NCI-H1105 treated with DMSO at 0.1 percent for 48 hours (cell line): ENCODE measurements at regions not wholly inside any gene's neighbourhood (a gene's known extent, or its start where the extent isn't known, plus 50 kb on each side); places are given as distances from the start of the nearest gene placed in this dataset.
"Not testable (repeated sequence)": the region's sequence is repeated elsewhere in the genome, so short reads cannot be mapped to it uniquely, and the experiment has no call there.

Experiments used
- DNase-seq: peaks from one replicate; lab custom pipeline; 2025; lab: John Stamatoyannopoulos, UW

DNA sequence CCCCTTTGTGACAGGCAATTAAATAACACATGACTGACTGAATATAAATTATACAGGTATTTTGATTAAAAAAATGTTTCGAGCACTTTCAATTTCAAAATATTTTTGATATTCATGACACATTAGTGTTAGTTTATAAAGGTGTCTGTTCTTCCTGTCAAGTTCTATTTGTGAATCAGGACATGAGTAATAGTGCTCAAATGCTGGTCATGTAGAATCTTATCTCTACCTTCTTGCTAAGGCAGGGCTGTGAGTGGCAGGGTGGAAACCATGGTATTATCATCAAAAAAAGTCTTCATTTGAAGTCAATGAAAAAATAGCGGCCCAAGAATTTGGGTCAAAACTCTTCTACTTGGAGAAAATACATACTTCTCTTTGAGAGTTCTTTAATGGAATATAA lies 250.2 kb downstream of the DACT1 start:
- DNase-seq, result no peak

DNA sequence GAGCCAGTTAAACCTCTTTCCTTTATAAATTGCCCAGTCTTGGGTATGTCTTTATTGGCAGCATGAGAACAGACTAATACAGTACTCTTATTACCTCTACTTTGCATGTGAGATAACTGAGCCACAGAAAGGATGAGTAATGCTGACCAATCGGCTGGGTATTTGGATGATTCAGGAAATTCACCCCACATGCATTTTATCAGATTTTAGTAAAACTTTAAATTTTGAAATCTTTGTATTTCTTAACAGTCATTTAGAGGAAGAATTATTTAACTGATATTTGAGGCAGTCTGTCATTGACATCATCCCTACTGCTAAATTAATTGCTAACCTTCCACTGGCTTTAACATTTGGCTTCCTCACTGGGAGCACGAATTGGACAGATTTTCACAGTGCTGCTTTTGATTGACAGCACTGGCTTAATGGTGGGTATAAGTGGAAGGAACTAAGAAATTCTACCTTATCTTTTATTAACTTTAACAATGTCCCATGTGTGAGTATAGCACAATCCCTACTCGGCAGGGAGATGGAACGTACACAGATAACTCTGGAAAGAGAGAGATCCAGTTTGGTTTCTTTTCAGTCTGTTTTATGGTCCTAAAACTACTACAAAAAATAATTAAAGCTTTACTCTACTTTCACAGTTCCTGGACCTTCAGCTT lies 261.0 kb downstream of the DACT1 start:
- no peak for DNase-seq

DNA sequence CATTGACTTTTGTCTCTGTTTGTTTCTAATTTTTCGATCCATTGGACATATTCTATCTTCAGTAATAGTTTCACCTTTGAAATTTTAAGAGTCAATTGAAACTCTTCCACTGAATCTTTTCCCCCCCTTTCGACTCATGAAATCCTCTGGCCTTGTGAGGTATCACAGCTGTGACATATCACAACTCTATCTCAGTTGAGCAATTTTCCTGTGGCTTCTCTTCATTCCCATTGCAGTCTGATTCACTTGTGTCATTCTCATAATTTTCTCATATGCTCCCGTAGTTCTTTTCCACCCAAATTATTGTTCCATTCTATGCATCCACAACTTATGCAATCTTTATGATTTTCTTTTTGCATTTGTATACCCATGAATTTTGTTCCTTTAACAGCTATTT lies 261.6 kb downstream of the DACT1 start:
- DNase-seq, result no peak

DNA sequence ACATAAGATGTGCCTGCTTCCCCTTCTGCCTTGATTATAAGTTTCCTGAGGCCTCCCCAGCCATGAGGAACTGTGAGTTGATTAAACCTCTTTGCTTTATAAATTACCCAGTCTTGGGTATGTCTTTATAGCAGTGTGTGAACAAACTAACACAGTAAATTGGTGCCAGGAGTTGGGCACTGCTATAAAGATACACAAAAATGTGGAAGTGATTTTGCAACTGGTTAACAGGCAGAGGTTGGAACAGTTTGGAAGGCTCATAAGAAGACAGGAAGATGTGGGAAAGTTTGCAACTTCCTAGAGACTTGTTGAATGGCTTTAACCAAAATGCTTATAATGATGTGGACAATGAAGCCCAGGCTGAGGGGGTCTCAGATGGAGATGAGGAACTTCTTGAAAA lies 264.1 kb downstream of the DACT1 start:
- DNase-seq, result no peak

DNA sequence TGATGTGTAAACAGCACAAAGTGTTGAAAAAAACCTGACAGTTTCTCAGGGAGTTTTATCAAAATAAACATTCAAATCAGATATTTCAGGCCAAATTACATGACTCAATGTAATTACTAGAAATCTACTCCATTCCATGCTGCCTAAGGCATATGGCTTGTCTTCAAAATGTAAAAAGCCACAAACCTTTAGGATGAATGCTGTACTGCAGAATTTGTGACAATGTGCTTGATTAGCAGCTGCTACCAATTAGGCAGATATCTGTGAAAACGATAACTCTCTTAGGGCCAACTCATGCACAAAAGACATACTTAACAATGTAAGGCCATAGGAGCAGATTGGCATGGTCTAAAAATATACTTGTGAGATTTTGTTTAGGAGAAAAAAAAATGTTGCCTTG lies 267.0 kb downstream of the DACT1 start:
- DNase-seq, result no peak

DNA sequence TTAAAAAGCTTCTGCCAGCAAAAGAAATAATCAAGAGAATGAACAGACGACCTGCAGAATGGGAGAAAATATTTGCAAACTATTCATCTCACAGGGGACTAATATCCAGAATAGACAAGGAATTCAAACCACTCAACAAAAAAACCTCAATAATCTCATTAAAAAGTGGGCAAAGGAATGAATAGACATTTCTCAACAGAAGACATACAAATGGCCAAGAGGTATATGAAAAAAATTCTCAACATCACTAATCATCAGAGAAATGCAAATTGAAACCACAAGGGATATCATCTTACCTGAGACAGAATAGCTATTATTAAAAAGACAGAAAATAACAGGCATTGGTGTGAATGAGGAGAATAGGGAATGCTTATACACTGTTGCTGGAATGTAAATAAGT lies 270.0 kb downstream of the DACT1 start:
- DNase-seq, result no peak

DNA sequence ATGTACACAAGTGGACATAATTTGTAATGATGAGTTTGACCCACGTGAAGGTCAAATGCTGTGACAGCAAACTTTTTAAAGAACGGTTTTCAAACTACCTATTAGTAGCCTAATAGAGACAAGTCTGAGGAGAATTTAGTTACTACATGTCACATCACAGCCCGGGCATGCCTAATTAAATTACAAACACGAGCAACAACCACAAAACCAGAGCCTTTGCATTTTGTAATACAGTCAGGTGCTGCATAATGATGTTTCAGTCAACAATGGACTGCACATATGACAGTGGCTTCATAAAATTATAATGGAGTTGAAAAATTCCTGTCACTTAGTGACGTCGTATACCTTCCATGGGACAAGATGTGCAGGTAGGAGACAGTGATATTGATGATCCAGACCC lies 274.5 kb downstream of the DACT1 start:
- DNase-seq, result peak; percentile 39

DNA sequence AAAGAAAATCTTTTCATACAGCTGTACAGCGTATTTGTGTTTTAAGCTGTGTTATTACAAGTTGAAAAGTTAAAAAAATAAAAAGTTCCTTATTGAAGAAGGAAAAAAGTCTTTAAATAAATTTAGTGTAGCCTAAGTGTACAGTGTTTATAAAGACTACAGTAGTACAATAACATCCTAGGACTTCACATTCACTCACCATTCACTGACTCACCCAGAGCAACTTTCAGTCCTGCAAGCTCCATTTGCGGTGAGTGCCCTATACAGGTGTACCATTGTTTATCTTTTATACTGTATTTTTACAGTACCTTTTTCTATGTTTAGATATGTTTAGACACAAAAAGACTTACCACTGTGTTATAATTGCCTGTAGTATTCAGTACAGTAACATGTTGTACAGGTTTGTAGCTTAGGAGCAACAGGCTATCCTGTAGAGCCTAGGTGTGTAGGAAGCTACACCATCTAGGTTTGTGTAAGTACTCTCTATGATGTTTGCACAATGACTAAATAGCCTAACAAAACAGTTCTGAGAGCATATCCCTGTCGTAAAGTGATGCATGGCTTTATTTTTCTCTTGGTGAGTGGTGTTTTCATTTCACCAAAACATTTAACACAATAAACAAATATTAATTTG lies 275.2 kb downstream of the DACT1 start:
- no peak for DNase-seq

DNA sequence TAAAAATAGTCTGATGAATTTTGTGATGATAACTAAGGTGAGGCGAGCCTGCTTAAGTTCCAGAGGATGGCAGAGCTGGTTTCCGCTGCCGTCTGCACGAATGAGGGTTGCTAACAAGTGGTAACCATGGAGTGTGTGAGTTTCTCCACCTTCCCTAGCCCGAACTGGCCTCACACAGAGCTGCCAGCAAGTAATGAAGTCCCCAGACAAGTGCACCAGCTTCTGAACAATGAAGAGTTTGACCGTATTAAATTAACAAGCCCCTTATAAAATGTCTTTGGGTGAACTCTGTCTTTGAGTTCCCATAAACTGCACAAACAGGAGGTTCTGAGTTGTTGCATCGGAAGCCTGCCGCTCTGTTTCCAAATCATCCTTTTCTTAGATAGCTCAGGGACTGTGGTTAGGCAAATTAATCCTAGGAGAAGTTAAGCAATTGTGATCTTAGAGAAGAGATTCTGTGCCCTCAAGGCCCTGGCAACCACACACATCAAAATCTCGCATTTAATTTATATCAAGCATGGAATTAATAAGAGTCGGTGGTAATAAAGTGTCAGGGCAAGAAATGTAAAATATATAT lies 274.1 kb upstream of the DAAM1 start:
- no peak for DNase-seq

DNA sequence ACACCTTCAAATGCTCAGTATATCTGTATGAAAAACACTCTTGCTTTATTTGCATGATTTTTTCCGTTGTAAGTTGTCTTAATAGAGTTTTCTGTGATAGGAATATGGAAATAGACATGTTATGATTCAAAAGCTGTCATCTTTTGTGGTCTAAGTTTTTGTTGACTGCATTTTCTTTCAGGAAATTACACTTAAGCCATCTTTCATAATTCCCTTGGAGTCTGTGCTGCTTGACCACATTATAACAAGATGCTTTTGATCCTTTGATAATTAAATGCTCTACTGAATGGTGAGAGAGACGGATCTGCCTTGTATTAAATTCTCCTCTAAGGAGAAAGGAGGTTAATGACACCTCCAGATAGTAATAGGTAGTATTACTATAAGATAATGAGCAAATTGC lies 272.8 kb upstream of the DAAM1 start:
- DNase-seq, result no peak

DNA sequence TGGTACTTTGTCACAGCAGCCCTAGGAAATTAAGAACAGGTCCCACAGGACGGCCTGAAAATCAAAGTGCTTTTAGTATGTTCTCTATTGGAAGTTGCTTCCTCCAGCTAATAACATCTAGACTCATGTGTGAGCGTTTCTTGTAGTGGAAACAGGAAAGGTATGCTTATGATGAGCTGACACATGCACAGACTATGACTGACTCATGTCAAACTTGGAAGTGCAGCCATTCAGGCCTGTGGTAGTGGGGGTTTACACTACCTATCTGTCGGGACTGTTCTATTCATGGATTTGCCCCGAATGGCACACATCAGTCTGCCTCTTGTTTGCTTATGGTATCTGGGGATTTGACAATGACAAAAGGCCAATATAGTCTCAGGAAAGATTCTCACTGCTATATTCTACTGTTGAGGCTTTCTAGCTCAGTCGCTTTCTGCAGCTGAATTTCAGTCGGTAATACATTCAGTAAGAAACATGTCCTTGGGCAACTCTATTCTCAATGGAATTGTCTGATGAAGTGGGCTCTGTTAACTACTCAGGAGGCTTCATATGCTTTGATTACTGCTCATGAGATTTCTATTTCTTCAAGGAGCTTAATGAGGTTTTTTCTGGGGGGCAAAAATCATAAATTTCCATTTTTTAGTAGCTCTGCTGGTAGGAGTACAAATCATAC lies 270.3 kb upstream of the DAAM1 start:
- DNase-seq, result no peak

DNA sequence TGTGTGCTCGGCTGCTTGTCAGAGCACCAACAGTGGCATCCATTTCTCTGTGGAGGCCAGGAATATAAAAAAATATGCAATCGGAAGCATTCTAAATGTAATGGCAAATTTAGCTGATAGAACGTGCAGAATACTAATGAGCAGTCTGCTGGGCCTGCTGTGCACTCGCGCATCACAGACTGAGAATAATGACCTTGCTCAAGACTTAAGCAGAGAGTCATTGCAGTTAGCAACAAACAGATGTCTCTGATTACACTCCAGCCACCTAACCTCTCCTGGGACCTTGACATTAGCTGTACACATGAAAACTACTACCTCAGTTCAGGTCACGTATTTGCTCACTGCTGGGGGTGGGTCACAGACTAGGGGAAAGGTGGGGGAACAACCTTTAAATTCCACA lies 269.2 kb upstream of the DAAM1 start:
- DNase-seq, result no peak

DNA sequence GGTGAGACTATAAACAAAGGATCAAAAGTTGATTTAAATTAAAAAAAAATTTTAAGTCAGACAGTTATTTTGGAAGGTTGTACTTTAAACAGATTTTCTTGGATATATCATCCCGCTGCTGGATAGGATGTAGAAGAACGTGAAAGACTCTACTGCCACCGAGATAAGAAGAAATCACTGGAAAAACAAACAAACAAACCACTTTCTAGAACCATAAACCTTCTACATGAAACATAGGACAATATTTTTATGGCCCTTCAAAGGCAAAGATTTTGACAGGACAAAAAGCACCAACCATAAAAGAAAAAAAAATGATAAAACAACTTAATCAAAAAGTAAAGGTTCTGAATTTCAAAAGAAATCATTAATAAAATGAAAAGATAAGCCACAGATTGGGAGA lies 268.2 kb upstream of the DAAM1 start:
- no peak for DNase-seq

DNA sequence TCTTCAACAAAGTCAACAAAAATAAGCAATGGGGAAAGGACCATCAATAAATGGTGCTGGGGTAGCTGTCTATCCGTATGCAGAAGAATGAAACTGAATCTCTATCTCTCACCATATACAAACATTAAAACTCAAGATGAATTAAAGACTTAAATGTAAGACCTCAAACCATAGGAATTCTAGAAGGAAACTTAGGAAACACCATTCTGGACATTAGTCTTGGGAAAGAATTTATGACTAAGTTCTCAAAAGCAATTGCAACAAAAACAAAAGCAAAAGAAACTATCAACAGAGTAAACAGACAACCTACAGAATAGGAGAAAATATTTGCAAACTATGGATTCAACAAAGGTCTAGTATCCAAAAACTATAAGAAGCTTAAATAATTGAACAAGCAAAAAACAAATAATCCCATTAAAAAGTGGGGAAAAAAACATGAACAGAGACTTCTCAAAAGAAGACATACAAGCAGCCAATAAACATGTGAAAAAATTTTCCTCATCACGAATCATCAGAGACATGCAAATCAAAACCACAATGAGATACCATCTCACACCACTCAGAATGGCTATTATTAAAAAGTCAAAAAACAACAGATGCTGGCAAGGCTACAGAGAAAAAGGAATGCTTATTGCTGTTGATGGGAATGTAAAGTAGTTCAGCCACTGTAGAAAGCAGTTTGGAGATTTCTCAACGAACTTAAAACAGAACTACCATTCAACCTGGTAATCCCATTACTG lies 266.1 kb upstream of the DAAM1 start:
- DNase-seq, result not testable (repeated sequence)

DNA sequence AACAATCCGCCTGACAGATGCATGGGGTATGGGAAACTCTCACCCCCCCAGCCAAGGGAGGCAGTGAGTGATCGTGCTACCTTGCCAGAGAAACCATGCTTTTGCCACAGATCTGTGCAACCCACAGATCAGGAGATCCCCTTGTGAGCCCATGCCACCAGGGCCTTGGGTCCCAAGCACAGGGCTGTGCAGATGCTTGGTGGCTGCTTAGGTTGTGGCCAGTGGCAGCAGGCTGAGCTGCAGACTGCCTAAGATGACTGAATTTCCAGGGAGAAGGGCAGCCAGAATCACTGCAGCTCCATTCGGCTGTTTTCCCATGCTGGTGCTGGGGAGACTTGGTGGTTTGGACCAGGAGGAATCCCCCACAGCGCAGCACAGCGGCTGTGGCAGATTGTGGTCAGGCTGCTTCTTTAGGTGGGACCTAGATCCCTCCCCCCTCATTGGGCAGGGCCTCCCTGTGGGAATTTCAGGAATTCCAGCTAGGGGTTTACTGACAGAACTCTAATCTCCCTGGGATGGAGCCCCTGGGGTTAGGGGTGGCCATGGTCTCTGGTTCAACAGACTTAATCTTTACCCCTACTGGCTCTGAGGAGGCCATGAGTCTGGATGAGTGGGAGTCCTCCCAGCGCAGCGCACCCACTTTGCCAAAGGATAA lies 264.6 kb upstream of the DAAM1 start:
- DNase-seq, result no peak

DNA sequence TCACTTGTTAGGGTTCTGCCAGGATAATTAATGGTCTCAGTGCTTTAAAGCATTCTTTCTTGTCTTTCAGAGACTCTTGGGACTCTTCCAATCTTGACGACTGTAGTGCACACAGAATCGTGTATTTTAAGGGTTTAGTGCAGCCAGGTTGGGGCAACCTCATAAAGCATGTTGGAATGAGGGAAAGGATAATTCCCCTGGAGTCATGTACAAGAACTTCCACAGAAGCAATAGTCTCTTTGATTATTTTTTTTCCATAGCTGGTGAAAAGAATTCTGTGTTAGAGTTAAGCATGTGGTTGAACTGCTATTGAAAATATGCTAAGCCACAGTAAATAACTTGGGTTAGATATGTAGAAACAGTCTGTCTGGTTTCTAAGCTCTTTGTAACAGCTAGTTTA lies 246.8 kb upstream of the DAAM1 start:
- no peak for DNase-seq

DNA sequence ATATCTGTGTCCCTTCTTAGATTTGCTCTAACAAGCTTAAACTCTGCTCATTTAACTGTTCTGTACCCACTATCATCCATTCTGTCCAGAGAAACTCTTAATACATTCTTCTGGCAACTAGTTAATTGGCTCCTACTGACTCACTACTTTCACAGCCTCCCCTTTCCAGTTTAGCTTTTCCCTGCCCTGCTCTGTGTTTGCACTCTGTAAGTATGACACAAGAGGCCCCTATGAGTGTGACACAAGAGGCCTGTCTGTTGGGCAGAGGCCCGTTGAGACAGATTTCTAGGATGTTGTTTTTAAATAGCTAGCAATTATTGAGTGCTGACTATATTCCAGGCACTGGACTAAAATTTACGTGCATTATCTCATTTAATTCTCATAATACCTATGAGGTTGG lies 246.0 kb upstream of the DAAM1 start:
- no peak for DNase-seq

DNA sequence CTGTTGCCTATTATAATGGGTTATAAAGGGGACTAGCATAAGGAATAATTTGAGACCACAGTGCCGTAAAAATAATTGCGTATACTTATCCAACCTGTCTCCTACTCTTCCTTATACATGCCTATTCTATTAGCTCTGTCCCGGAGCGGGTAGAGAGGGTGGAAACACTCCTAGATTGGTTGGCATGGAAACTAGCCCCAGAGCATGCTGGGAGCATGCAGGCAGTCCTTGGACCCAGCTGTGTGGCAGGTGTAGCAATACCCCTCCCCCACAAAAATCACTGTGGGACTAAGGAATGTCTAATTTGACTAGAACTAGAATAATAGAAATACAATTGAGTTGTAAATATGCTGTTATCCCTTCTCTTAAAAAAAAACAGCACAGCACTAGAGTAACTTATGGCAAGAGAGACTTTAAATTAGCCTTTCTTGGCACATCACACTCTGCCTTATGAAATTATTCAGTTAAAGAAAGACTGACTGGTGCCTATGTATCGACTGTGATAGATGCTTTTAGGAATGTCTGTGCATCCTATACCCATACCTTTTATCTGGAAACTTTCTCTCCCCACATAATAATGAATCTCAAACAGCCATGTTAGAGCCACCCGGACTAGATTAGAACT lies 244.0 kb upstream of the DAAM1 start:
- DNase-seq, result peak; percentile 62

DNA sequence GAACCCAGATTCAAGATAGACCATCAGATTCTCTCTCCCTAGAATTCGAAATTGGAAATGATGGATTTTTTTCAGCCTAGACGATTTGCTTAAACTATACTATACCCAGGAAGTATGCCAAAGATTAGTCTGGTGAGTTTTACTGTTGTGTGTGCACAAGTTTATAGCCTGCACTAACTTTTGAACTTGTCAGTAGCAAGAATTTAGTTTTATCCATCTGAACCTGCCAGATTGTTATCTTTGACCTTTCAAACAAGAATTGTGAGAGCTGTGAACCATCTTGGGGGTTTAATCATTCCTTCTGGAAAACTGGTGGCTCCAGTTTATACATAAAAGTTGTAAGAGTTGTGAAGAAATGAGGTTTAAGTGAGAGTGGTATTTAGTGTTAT lies 243.5 kb upstream of the DAAM1 start:
- DNase-seq, result no peak

DNA sequence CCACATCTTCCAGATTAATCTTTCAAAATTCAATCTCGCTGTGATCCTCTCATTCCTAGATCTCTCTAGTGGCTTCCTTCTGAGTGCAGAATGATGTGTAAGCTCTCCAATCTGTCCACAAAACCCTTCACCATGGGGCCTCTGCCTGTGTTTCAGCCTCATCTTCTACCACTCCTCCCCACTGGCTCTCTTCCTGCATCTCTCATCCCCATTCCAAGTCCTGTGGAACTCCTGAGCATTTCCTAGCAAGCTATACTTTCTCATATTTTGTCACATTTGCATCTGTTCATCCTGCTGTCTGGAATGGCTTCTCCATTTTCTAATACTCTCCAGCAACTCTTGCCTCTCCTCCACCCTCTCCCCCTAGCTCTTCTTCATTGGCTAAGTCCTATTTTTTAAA lies 242.0 kb upstream of the DAAM1 start:
- no peak for DNase-seq

DNA sequence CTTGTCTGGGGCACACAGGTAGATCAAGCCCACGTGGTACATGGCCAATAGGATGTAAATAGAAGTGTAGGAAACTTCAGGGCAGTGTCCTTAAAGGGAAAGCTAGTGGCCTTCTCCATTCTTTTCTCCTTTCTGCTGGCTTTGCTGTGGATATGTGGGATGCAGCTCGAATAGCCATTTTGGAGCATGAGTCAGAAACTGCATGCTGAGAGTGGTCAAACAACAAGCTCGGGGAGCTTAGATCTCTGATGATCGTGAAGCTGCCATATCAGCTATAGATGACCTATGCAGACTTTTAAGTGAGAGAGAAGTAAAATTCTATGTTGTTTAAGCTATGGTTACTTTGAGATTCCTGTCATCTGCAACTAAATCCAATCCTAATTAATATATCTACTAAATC lies 241.3 kb upstream of the DAAM1 start:
- no peak for DNase-seq
